Adrenal gland (tissue), 9 donors: ENCODE measurements at regions not wholly inside any gene's neighbourhood (a gene's known extent, or its start where the extent isn't known, plus 50 kb on each side); places are given as distances from the start of the nearest gene placed in this dataset.

Source experiments
- DNase-seq, 7 donors: peaks; one replicate each; pipeline ENCODE4 v3.0.0-alpha.2; 2019 to 2020
- H3K27ac ChIP-seq, 5 donors: fragments of 200-600 bp; sonication (generic) in 4 of 5; 1 replicate in 3 of 5; 2 replicates in 2 of 5; pipeline versions ENCODE4 v1.5.1 to v1.8.0; 2016 to 2020; ENCODE audit warnings: mild to moderate bottlenecking in 1 of 5
- H3K27me3 ChIP-seq: fragments of 200-600 bp; 2 replicates; pipeline ENCODE4 v1.8.0; 2021
- H3K36me3 ChIP-seq, 2 donors: fragments of 200-600 bp; replicated peaks in 1 of 2; 1 replicate in 1 of 2; 2 replicates in 1 of 2; pipeline versions ENCODE4 v1.5.1 to v1.8.0; 2018 to 2022
- H3K4me1 ChIP-seq, 2 donors: fragments of 200-600 bp; replicated peaks in 1 of 2; 1 replicate in 1 of 2; 2 replicates in 1 of 2; pipeline versions ENCODE4 v1.5.1 to v1.8.0; 2018 to 2021
- H3K4me3 ChIP-seq, 4 donors: fragments of 200-600 bp; sonication (generic) in 3 of 4; one replicate each; pipeline ENCODE4 v1.5.1; 2016 to 2018
- H3K9me3 ChIP-seq, 3 donors: fragments of 200-600 bp; sonication (generic) in 1 of 3; replicated peaks in 1 of 3; 1 replicate in 2 of 3; 2 replicates in 1 of 3; pipeline versions ENCODE4 v1.5.1 to v1.8.0; 2016 to 2021
- POLR2A ChIP-seq, 2 donors: fragments of 450-650 bp; IDR thresholded peaks; one replicate each; pipeline ENCODE4 v1.6.1; 2017; ENCODE audit warnings: antibody characterized with exemption in 2 of 2, mild to moderate bottlenecking in 2 of 2, moderate library complexity in 1 of 2
- WGBS, 4 donors: extraction: QIAGEN DNeasy Blood & Tissue Kit in 2 of 4; methylation state at CpG; one replicate each; pipeline versions ENCODE4 v1.1.5 to v1.1.7; 2013 to 2017; 5-methylcytosine and 5-hydroxymethylcytosine counted together
- intact Hi-C, 2 donors: fragments of 100-400 bp; cut with DNase I; formaldehyde crosslinking; loops; one replicate each; pipeline versions ENCODE4 v1.14.1 to v1.15.0; 2022 to 2023
- TF ChIP-seq, protein P1 (sequence below), 6 experiments: fragments of 450-650 bp in 4 of 6; fragments of 200-600 bp in 2 of 6; sonication (generic) in 1 of 6; IDR thresholded peaks; 1 replicate in 5 of 6; 2 replicates in 1 of 6; pipeline versions ENCODE4 v1.5.1 to v1.8.0; 2016 to 2021; ENCODE audit warnings: antibody characterized with exemption in 6 of 6, mild to moderate bottlenecking in 2 of 6, moderate library complexity in 1 of 6
- donor health status: healthy with polysubstance abuse.
- donor health status: Bipolar disorder and iron deficiency.
- donor health status: DM: yes; HTN: yes; CAD: no.
- donor health status: DM: no; HTN: no; CAD: no.
- donor health status: DM: no; HTN: no; CAD: no.

GRCh38 chr4:170414961-170415360 is 325.2 kb upstream of the AADAT start:
- H3K36me3 ChIP-seq = no peaks in the 10 kb centered on the region
- WGBS, 4 donors = 76 to 84% (median 80%) methylated on average over 4 of the region's 4 CpGs
- no peaks in the 10 kb centered on the region for H3K27me3 ChIP-seq
- no peak overlapping the region for H3K27ac ChIP-seq
- TF ChIP-seq, protein P1, sequence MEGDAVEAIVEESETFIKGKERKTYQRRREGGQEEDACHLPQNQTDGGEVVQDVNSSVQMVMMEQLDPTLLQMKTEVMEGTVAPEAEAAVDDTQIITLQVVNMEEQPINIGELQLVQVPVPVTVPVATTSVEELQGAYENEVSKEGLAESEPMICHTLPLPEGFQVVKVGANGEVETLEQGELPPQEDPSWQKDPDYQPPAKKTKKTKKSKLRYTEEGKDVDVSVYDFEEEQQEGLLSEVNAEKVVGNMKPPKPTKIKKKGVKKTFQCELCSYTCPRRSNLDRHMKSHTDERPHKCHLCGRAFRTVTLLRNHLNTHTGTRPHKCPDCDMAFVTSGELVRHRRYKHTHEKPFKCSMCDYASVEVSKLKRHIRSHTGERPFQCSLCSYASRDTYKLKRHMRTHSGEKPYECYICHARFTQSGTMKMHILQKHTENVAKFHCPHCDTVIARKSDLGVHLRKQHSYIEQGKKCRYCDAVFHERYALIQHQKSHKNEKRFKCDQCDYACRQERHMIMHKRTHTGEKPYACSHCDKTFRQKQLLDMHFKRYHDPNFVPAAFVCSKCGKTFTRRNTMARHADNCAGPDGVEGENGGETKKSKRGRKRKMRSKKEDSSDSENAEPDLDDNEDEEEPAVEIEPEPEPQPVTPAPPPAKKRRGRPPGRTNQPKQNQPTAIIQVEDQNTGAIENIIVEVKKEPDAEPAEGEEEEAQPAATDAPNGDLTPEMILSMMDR (IDR thresholded peaks at IDR 0.05) = no peak
- no peak for TF ChIP-seq POLR2A (IDR thresholded peaks at IDR 0.05)
- no peaks in the 10 kb centered on the region for H3K9me3 ChIP-seq
- intact Hi-C loops = no loop called here
- H3K4me1 ChIP-seq = no peaks in the 10 kb centered on the region
- no peak for DNase-seq
- no peak overlapping the region for H3K4me3 ChIP-seq

- Histone ChIP-seq H3K36me3 (no peaks in the 10 kb centered on the region), H3K27ac (no peak overlapping the region), H3K4me1 (no peaks in the 10 kb centered on the region), H3K9me3 (no peaks in the 10 kb centered on the region), H3K4me3 (no peak overlapping the region), H3K27me3 (no peaks in the 10 kb centered on the region)
- 44 to 47% (median 45%) methylated on average over 2 of the region's 2 CpGs for WGBS, 4 donors
- intact Hi-C loops = no loop called here
- TF ChIP-seq, protein P1 (IDR thresholded peaks at IDR 0.05) = no peak
- TF ChIP-seq POLR2A (IDR thresholded peaks at IDR 0.05) = no peak
- no peak for DNase-seq
Observed at GRCh38 chr4:170414360-170414759, 324.6 kb upstream of the AADAT start.

DNA sequence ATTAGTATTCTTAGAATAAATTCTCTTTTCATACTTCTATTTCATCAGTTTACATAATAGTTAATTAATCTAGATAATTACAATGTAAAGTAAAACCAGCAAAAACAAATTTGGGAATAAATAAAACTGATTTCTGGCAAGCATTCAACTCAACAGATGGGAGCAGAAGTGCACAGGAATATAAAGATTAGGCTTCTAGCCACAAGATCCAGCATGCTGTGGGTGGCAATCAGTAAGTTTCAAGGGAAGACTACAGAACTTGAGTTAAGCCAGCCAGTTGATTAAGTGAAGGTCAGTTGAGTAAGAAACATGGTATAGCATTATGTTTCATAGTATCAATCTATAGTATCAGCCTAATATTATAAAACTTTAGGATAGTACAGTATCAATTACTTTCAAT is 324.2 kb upstream of the AADAT start:
- intact Hi-C loops = no loop called here
- H3K27ac ChIP-seq = no peak overlapping the region
- no peaks in the 10 kb centered on the region for H3K27me3 ChIP-seq
- no peak for DNase-seq
- no peak overlapping the region for H3K4me3 ChIP-seq
- no peaks in the 10 kb centered on the region for H3K4me1 ChIP-seq
- H3K9me3 ChIP-seq = no peaks in the 10 kb centered on the region
- TF ChIP-seq POLR2A (IDR thresholded peaks at IDR 0.05) = no peak
- no peaks in the 10 kb centered on the region for H3K36me3 ChIP-seq

GRCh38 chr4:170400361-170400760 is 310.6 kb upstream of the AADAT start:
- no peak overlapping the region for H3K27ac ChIP-seq
- H3K36me3 ChIP-seq = no peaks in the 10 kb centered on the region
- no peak for TF ChIP-seq POLR2A (IDR thresholded peaks at IDR 0.05)
- TF ChIP-seq, protein P1 (IDR thresholded peaks at IDR 0.05) = no peak
- H3K27me3 ChIP-seq = no peaks in the 10 kb centered on the region
- no peaks in the 10 kb centered on the region for H3K9me3 ChIP-seq
- H3K4me1 ChIP-seq = no peaks in the 10 kb centered on the region
- 12 to 18% (median 16%) methylated on average over 1 of the region's 1 CpG for WGBS, 4 donors
- H3K4me3 ChIP-seq = no peak overlapping the region
- intact Hi-C loops = no loop called here
- no peak for DNase-seq

GRCh38 chr4:170399581-170400293 is 310.0 kb upstream of the AADAT start:
- WGBS, 4 donors = 62 to 70% (median 67%) methylated on average over 3 of the region's 3 CpGs
- intact Hi-C loops = no loop called here
- Histone ChIP-seq H3K27me3 (no peaks in the 10 kb centered on the region), H3K4me1 (no peaks in the 10 kb centered on the region), H3K4me3 (no peak overlapping the region), H3K9me3 (no peaks in the 10 kb centered on the region), H3K27ac (no peak overlapping the region), H3K36me3 (no peaks in the 10 kb centered on the region)
- TF ChIP-seq, protein P1 (IDR thresholded peaks at IDR 0.05) = no peak
- TF ChIP-seq POLR2A (IDR thresholded peaks at IDR 0.05) = no peak
- no peak for DNase-seq
